H9 (cell line): ENCODE measurements at regions not wholly inside any gene's neighbourhood (a gene's known extent, or its start where the extent isn't known, plus 50 kb on each side); places are given as distances from the start of the nearest gene placed in this dataset.

ENCODE experiments used
- DNase-seq: peaks from one replicate; pipeline ENCODE4 v3.0.0-alpha.2; 2017
- H2AFZ ChIP-seq: one replicate; pipeline ENCODE4 v1.6.1; 2013; ENCODE audit warnings: mild to moderate bottlenecking, low read length, control low read depth, moderate library complexity
- H2AK5ac ChIP-seq: 2 replicates; pipeline ENCODE4 v1.6.1; 2013; ENCODE audit warnings: low read length, control low read depth, mixed read lengths; ENCODE audit not compliant: insufficient read length
- H2BK120ac ChIP-seq: one replicate; pipeline ENCODE4 v1.6.1; 2013; ENCODE audit warnings: low read depth, mild to moderate bottlenecking, low read length, control low read depth, inconsistent platforms; ENCODE audit not compliant: poor library complexity, severe bottlenecking
- H2BK12ac ChIP-seq: 2 replicates; pipeline ENCODE4 v1.6.1; 2013; ENCODE audit warnings: low read length, control low read depth, mixed read lengths, low read depth; ENCODE audit not compliant: insufficient read length
- H2BK15ac ChIP-seq: 2 replicates; pipeline ENCODE4 v1.6.1; 2013; ENCODE audit warnings: low read depth, low read length, control low read depth
- H2BK20ac ChIP-seq: one replicate; pipeline ENCODE4 v1.6.1; 2013; ENCODE audit warnings: low read depth, mild to moderate bottlenecking, low read length, control low read depth, inconsistent platforms; ENCODE audit not compliant: poor library complexity, severe bottlenecking
- H2BK5ac ChIP-seq: 2 replicates; pipeline ENCODE4 v1.6.1; 2013; ENCODE audit warnings: low read length, control low read depth, mixed read lengths; ENCODE audit not compliant: insufficient read length
- H3K14ac ChIP-seq: 2 replicates; pipeline ENCODE4 v1.6.1; 2013; ENCODE audit warnings: low read length, control low read depth; ENCODE audit not compliant: insufficient read depth
- H3K18ac ChIP-seq: 2 replicates; pipeline ENCODE4 v1.6.1; 2013; ENCODE audit warnings: low read depth, mild to moderate bottlenecking, mixed read lengths, low read length, control low read depth; ENCODE audit not compliant: insufficient read length
- H3K23ac ChIP-seq: 2 replicates; pipeline ENCODE4 v1.6.1; 2013; ENCODE audit warnings: low read length, control low read depth, mixed read lengths, low read depth; ENCODE audit not compliant: insufficient read length
- H3K23me2 ChIP-seq: 2 replicates; pipeline ENCODE4 v1.6.1; 2013; ENCODE audit warnings: low read depth, mild to moderate bottlenecking, mixed read lengths, low read length, control low read depth; ENCODE audit not compliant: insufficient read length, poor library complexity, severe bottlenecking
- H3K27ac ChIP-seq: 2 replicates; pipeline ENCODE4 v1.5.1; 2013; ENCODE audit warnings: low read length, control low read depth, mixed read lengths, low read depth; ENCODE audit not compliant: insufficient read length
- H3K27me3 ChIP-seq: 2 replicates; pipeline ENCODE4 v1.6.1; 2013; ENCODE audit warnings: low read length, control low read depth, inconsistent platforms; ENCODE audit not compliant: insufficient read depth
- H3K4ac ChIP-seq: 2 replicates; pipeline ENCODE4 v1.6.1; 2013; ENCODE audit warnings: low read depth, mild to moderate bottlenecking, control low read depth, inconsistent platforms, low read length, moderate library complexity
- H3K4me1 ChIP-seq: 2 replicates; pipeline ENCODE4 v1.6.1; 2013; ENCODE audit warnings: low read length, control low read depth, inconsistent platforms; ENCODE audit not compliant: insufficient read depth
- H3K4me2 ChIP-seq: 2 replicates; pipeline ENCODE4 v1.6.1; 2013; ENCODE audit warnings: low read length, control low read depth, mixed read lengths; ENCODE audit not compliant: insufficient read length, insufficient read depth
- H3K56ac ChIP-seq: 2 replicates; pipeline ENCODE4 v1.6.1; 2013; ENCODE audit warnings: low read depth, mild to moderate bottlenecking, mixed read lengths, low read length, control low read depth; ENCODE audit not compliant: insufficient read length
- H3K79me1 ChIP-seq: 2 replicates; pipeline ENCODE4 v1.6.1; 2013; ENCODE audit warnings: low read depth, mild to moderate bottlenecking, moderate library complexity, low read length, control low read depth, inconsistent platforms; ENCODE audit not compliant: insufficient read depth, poor library complexity, severe bottlenecking
- H3K79me2 ChIP-seq: 2 replicates; pipeline ENCODE4 v1.6.1; 2013; ENCODE audit warnings: low read length, control low read depth, inconsistent platforms; ENCODE audit not compliant: insufficient read depth
- H3K9ac ChIP-seq: 2 replicates; pipeline ENCODE4 v1.6.1; 2013; ENCODE audit warnings: low read length, control low read depth, mixed read lengths; ENCODE audit not compliant: insufficient read length; ENCODE audit errors: extremely low read depth
- H3K9me3 ChIP-seq: one replicate; pipeline ENCODE4 v1.6.1; 2013; ENCODE audit warnings: low read depth, low read length, inconsistent platforms; ENCODE audit not compliant: control insufficient read depth
- H3T11ph ChIP-seq: one replicate; pipeline ENCODE4 v1.6.1; 2013; ENCODE audit warnings: mild to moderate bottlenecking, low read length, control low read depth, inconsistent platforms
- H4K20me1 ChIP-seq: one replicate; pipeline ENCODE4 v1.6.1; 2013; ENCODE audit not compliant: control insufficient read depth, insufficient read length, insufficient read depth
- H4K5ac ChIP-seq: 2 replicates; pipeline ENCODE4 v1.6.1; 2013; ENCODE audit warnings: low read depth, mild to moderate bottlenecking, mixed read lengths, low read length, control low read depth; ENCODE audit not compliant: insufficient read length
- H4K8ac ChIP-seq: replicated peaks from 2 replicates; pipeline ENCODE4 v1.6.1; 2013; ENCODE audit warnings: low read length, control low read depth, mixed read lengths, low read depth; ENCODE audit not compliant: insufficient read length
- H4K91ac ChIP-seq: 2 replicates; pipeline ENCODE4 v1.6.1; 2013; ENCODE audit warnings: low read depth, mild to moderate bottlenecking, moderate library complexity, mixed read lengths, low read length, control low read depth; ENCODE audit not compliant: insufficient read length
- H3K27ac Mint-ChIP-seq, 3 experiments: 2 replicates in 2 of 3; 3 replicates in 1 of 3; pipeline ENCODE4 v1.8.0; 2020 to 2021; ENCODE audit warnings: mixed read lengths in 3 of 3, mild to moderate bottlenecking in 1 of 3, moderate library complexity in 1 of 3
- H3K27me3 Mint-ChIP-seq: 2 replicates; pipeline ENCODE4 v1.8.0; 2021; ENCODE audit warnings: low read depth, mild to moderate bottlenecking, moderate library complexity, mixed read lengths
- H3K36me3 Mint-ChIP-seq, 3 experiments: 2 replicates in 2 of 3; 3 replicates in 1 of 3; pipeline ENCODE4 v1.8.0; 2020 to 2021; ENCODE audit warnings: low read depth in 3 of 3, mixed read lengths in 3 of 3; ENCODE audit not compliant: insufficient read depth in 1 of 3
- H3K4me1 Mint-ChIP-seq, 2 experiments: 2 replicates each; pipeline ENCODE4 v1.8.0; 2020; ENCODE audit warnings: mixed read lengths in 2 of 2
- H3K4me3 Mint-ChIP-seq, 2 experiments: 2 replicates in 1 of 2; 3 replicates in 1 of 2; pipeline ENCODE4 v1.8.0; 2020 to 2021; ENCODE audit warnings: mild to moderate bottlenecking in 2 of 2, mixed read lengths in 2 of 2, moderate library complexity in 1 of 2
- H3K9me3 Mint-ChIP-seq, 2 experiments: 2 replicates in 1 of 2; 3 replicates in 1 of 2; pipeline ENCODE4 v1.8.0; 2020; ENCODE audit warnings: mild to moderate bottlenecking in 2 of 2, mixed read lengths in 2 of 2, moderate library complexity in 1 of 2
- WGBS: extraction: QIAGEN DNeasy Blood & Tissue Kit; methylation state at CpG from one replicate; pipeline ENCODE4 v1.1.7; 2013; ENCODE audit warnings: missing lambda C conversion rate, low lambda C conversion rate, mixed read lengths; ENCODE audit not compliant: insufficient read length; ENCODE audit errors: extremely low coverage; 5-methylcytosine and 5-hydroxymethylcytosine counted together
- TF ChIP-seq, protein P1 (sequence below): fragments of 200-600 bp; sonication (generic); conservative IDR thresholded peaks from 3 replicates; pipeline ENCODE4 v1.8.0; 2021; ENCODE audit warnings: antibody characterized with exemption, mild to moderate bottlenecking

DNA sequence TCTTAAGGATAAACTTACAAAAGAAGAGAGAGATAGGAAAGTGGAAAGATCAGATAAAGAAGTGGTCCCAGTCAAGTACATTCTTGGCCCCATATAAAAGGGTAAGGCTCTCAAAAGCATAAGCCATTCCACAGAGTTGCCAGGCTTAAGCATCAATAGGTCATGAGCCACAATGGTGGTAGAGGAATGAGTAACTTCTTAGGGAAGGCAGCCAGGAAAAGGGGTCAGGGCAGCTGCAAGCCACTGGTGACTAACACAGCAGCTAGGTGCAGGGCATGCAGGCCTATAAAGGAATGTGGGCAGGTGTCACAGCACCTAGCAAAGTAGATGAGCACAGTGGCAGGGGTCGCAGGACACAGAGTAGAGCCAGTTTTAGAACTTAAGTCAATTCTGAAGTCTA is 302.6 kb upstream of the FAT3 start:
- Mint-ChIP-seq H3K27me3 (no peaks in the 10 kb centered on the region), H3K4me1 (peaks cover 0 to 2% of the 10 kb centered on the region in 2 experiments; a peak in 1 of 4 replicates), H3K4me3 (no peak overlapping the region), H3K27ac (no peak overlapping the region), H3K9me3 (peaks cover 0 to 2% of the 10 kb centered on the region in 2 experiments; a peak in 1 of 5 replicates), H3K36me3 (no peaks in the 10 kb centered on the region)
- H3K56ac ChIP-seq: no peak overlapping the region
- no peak for DNase-seq
- no peak overlapping the region for H3K4me2 ChIP-seq
- H2AK5ac ChIP-seq: no peak overlapping the region
- no peak overlapping the region for H3K4ac ChIP-seq
- no peak overlapping the region for H3K27ac ChIP-seq
- no peak overlapping the region for H3K23ac ChIP-seq
- H3K18ac ChIP-seq: no peak overlapping the region
- H4K91ac ChIP-seq: no peak overlapping the region
- no peak overlapping the region for H3K14ac ChIP-seq
- TF ChIP-seq, protein P1, sequence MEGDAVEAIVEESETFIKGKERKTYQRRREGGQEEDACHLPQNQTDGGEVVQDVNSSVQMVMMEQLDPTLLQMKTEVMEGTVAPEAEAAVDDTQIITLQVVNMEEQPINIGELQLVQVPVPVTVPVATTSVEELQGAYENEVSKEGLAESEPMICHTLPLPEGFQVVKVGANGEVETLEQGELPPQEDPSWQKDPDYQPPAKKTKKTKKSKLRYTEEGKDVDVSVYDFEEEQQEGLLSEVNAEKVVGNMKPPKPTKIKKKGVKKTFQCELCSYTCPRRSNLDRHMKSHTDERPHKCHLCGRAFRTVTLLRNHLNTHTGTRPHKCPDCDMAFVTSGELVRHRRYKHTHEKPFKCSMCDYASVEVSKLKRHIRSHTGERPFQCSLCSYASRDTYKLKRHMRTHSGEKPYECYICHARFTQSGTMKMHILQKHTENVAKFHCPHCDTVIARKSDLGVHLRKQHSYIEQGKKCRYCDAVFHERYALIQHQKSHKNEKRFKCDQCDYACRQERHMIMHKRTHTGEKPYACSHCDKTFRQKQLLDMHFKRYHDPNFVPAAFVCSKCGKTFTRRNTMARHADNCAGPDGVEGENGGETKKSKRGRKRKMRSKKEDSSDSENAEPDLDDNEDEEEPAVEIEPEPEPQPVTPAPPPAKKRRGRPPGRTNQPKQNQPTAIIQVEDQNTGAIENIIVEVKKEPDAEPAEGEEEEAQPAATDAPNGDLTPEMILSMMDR: no peak
- no peaks in the 10 kb centered on the region for H3K27me3 ChIP-seq
- no peak overlapping the region for H4K8ac ChIP-seq
- no peak overlapping the region for H2BK12ac ChIP-seq
- no peak overlapping the region for H2BK15ac ChIP-seq
- no peak overlapping the region for H3K9ac ChIP-seq
- no peaks in the 10 kb centered on the region for H3K4me1 ChIP-seq
- H2BK5ac ChIP-seq: no peak overlapping the region
- no CpG with 5 or more reads among the region's 1 CpG for WGBS
- no peaks in the 10 kb centered on the region for H3K79me1 ChIP-seq
- no peak overlapping the region for H2BK120ac ChIP-seq
- no peak overlapping the region for H2BK20ac ChIP-seq
- no peak overlapping the region for H2AFZ ChIP-seq
- no peaks in the 10 kb centered on the region for H4K20me1 ChIP-seq
- H3K23me2 ChIP-seq: no peaks in the 10 kb centered on the region
- H3T11ph ChIP-seq: no peak overlapping the region
- H3K9me3 ChIP-seq: no peaks in the 10 kb centered on the region
- H4K5ac ChIP-seq: no peak overlapping the region
- no peaks in the 10 kb centered on the region for H3K79me2 ChIP-seq
